ENCODE measurements at regions not wholly inside any gene's neighbourhood (a gene's known extent, or its start where the extent isn't known, plus 50 kb on each side); places are given as distances from the start of the nearest gene placed in this dataset.

DNA sequence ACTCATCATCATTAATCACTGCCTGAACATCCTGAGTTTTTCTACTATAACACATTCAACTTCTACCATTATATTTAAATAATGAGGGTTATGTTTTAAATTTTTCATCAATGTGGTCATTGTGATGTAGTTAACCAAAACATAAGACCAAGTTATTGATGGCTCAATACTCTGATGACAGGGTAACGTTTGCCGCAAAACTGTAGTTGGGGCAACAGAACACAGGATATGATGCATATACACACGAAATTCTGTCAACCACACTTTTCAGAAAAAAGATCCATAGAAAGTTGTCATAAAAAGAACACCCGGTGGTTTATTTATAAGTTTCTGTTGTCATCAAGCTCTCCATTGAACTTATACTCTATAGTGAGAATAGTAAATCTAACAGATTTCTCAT, 121.7 kb upstream of the COL11A1 start:
- TF ChIP-seq, protein P1, sequence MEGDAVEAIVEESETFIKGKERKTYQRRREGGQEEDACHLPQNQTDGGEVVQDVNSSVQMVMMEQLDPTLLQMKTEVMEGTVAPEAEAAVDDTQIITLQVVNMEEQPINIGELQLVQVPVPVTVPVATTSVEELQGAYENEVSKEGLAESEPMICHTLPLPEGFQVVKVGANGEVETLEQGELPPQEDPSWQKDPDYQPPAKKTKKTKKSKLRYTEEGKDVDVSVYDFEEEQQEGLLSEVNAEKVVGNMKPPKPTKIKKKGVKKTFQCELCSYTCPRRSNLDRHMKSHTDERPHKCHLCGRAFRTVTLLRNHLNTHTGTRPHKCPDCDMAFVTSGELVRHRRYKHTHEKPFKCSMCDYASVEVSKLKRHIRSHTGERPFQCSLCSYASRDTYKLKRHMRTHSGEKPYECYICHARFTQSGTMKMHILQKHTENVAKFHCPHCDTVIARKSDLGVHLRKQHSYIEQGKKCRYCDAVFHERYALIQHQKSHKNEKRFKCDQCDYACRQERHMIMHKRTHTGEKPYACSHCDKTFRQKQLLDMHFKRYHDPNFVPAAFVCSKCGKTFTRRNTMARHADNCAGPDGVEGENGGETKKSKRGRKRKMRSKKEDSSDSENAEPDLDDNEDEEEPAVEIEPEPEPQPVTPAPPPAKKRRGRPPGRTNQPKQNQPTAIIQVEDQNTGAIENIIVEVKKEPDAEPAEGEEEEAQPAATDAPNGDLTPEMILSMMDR (conservative IDR thresholded peaks at IDR 0.05 in 1 of 2, IDR thresholded peaks at IDR 0.05 in 1 of 2; ENCODE audit: low read depth in 1 of 2, low read length in 2 of 2): no peak
- TF ChIP-seq EZH2 (IDR thresholded peaks at IDR 0.05; ENCODE audit: low read length, missing control alignments): no peak
